GM21528 (cell line): ENCODE measurements at regions not wholly inside any gene's neighbourhood (a gene's known extent, or its start where the extent isn't known, plus 50 kb on each side); places are given as distances from the start of the nearest gene placed in this dataset.

Source experiments
- ATAC-seq: cut with Tn5 transposase; IDR thresholded peaks from one replicate; pipeline ENCODE4 v1.9.1; 2021; ENCODE audit warnings: mild to moderate bottlenecking, moderate library complexity; ENCODE audit not compliant: unreplicated experiment, low FRiP score

DNA sequence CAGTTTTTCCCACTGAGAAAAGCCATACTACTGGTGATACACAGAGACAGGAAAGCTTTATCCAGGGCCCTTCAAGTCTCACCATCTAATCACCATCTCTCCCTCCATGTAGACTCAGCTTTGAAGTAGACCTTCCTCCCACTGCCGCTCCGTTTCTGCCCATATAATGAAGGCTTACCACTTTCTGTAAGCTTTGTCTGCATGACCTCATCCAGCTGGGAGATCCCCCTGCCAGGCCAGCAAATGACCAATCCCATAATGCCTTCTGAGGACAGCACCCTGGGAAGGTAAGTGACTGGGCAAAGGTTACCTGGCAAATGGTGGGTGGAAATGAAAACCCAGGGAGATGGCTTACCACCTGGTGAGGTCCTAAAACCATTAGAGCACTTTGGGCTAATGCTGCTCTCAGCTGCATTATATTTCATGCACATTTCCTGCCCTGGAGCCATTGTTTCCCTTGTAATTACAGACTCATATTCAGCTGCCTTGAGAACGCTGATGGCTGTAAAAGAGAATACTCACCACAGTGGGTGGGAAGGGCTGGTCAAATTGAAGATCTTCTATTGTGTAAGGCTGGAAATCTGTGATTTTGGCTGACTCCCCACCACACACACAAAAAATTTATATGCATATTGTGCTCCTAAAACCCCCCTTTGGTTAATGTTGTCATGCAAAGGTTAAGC lies 350.7 kb upstream of the SYT4 start:
- ATAC-seq = no peak

DNA sequence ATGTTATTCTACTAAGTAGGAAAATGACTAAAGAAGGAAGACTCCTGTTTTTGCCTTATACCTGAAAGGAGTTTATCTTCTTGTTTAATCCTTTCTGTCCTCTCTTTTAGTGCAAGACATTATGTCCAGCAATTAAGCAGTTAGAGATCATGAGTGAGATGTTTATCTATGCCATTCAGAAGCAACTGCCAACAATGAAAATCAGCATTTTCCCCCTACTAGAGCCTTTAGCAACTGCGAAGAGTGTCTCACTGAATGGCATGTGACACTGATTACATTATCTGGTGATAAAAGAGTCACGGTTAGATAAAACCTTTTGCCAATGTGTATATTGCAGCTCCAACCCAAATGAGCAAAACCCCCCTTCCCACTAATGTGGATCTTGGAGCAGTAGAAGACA lies 357.7 kb upstream of the SYT4 start:
- no peak for ATAC-seq

DNA sequence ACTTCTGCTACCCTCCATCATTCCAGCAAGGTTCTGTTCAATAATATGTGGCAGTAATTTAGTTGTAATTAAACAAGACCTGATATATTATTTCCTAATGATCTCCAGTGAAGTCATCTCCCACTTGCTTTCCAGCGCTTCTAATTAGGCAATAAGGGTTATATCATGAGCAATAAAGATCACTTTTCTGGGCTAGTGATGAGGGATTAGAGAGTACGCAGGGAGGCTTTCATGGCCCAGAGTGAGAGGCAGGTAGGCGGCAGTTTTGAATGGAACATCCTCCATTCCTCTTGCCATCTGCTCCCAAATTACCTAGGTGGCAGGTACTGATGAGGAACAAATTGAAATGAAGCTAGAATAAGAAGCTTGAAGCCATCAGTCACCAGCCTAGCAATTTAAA lies 358.1 kb upstream of the SYT4 start:
- no peak for ATAC-seq

DNA sequence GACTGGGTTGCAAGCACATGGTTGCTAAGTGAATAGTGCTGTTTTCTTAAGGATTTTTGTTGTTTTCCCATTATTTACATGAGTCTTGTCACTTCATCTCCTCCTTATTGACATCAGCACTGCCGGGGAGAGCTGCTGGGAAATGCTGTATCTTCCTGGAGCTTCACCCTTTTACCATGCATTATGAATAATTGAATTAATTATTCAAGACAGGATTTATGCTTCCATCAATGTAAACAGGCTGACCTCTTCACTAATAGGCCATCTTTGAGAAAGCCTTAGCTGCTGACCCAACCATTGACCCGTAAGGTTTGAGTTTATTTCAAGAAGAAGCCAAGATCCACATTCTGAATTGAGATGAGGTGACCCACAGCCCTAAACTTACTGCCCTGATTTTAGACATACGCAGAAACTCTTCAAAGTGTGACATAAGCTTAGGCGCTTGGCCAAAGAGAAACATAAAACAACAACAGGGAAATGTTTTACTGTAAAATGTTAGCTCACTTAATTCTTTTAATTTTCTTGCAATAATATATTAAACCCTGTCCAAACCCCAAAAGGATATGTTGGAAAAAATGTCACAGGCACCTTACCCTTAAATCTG lies 365.5 kb upstream of the SYT4 start:
- ATAC-seq = no peak

DNA sequence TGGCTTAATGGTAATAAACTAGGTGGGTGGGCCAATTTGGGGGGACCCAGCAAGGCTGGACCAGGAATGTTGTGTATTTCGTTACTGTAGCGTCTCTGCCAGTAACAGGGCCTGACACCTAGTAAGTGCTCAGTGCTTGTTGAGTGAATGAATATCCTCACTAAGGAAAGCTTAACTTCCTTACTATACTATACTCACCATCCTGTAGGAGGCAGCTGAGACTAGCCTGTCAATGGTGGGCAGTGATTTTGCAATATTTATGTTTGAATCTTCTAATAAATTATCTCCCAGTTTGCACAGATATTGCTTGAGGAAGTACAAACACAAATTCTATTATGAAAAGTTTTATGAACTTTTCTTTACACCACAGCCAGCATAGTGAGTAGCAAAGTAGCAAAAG lies 370.7 kb upstream of the SYT4 start:
- ATAC-seq = no peak

DNA sequence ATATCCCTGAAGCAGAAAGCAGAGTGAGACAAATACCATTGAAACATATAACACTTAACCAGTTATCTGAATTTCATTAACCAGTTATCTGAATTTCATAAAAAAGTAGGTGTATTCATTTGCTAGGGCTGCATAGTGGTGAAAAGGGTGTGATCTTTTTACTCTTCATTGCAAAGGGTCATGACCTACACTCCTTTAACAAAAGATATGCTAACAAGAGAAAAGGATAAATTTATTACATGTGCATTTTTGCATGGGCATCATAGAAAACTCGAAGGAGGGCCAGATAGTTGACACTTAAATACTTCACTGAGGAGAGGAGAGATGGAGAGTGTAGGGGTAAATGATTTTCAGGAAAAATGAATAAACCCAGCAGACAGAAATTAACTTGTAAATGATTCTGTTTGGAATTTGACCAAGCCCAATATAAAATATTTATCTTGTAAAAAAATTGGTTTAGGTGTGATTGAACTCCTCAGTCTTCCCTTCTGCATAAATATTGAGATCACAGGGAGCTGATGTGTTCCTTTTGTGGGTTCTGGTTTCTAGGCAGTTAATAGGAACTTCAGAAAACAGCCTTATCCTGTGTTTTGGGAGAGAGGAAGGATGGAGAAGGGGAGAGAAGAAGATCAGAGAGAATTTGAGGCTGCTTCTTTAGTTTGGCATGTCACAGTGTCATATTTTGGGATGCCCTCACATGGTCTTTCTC lies 372.5 kb upstream of the SYT4 start:
- ATAC-seq = no peak

DNA sequence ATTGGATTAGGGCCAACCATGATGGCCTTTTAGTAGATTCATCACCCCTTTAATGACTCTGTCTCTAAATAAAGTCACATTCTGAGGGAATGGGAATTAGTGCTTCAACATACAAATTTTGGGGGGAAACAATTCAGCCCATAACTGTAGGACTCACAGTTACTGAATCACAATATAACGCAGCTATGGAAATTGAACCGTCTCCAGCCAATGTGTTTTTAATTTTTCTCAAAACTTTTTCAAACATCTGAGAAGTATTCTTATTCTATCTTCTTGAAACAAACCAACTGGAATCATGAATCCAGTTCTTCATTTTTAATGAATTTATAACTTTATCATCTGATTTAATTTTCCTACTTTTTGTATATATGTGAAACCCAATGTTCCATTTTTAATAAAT lies 373.1 kb upstream of the SYT4 start:
- ATAC-seq = no peak

DNA sequence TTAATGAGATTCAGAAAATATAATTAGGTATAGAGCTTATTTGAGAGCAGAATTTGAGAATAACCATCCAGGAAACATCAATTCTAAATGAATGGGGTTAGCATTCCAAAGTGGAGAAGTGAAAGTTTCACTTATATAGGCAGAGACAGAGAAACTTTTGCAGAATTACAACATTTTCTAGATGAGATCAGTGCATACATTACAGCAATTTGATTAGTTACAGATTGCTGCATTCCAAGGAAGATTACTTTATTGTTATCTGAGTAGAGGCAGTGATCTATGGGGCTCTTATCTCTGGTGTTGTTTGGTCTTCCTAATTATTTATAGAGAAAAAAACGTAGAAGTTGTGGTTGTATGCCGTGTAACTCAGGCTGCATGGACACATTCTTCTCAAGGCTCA lies 373.8 kb upstream of the SYT4 start:
- ATAC-seq = no peak

DNA sequence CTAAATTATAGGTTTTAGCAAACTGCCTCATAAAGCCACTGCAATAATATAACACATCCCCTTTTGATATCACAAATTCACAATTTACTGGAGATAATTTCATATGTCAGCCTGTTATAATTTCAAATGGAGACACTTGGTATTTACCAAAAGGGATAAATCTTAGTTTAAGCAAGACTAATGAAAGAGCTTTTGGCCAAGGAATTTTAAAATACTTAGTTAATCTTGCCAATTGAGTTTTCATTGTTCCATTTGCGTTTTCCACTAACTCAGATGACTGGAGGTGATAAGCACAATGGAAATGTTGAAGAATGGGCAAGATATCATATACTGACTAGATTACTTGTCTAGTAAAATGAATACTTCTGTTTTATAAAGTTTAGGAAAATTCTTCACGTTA lies 379.3 kb upstream of the SYT4 start:
- ATAC-seq = no peak

DNA sequence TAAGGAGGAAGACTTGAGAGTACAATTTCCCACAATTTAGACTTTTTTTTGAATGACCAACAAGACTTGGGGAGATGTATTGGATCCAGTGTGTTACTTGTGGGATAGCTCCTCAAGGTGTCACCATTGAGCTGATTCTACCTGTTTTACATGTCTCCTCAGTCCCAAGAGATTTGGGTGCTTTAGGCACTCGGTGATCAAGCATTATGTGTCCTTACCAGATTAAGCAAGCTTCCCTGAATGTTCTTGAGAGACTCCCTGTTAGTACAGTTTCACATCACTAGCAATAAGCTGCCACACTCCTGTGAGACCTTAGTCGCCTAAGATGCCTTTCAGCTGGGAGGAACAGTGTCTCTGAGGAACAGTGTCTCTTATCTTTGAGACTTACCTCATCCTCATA lies 384.3 kb upstream of the SYT4 start:
- ATAC-seq = no peak

DNA sequence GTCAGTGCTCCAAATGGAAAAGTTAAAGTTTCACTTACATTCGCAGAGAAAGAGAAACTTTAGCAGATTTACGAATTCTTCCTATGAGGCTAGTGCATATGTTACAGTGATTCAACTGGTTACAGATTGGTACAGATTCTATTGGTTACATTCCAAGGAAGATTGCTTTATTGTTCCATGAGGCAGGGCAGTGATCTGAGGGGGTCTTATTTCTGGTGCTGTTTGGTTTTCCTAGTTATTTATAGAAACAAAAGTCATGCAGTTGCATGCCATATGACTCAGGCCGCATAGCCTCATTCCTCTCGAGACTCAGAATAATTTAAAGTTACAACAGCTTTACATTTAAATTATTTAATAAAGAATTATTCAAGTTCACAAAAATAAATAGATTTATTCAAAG lies 385.4 kb upstream of the SYT4 start:
- no peak for ATAC-seq

DNA sequence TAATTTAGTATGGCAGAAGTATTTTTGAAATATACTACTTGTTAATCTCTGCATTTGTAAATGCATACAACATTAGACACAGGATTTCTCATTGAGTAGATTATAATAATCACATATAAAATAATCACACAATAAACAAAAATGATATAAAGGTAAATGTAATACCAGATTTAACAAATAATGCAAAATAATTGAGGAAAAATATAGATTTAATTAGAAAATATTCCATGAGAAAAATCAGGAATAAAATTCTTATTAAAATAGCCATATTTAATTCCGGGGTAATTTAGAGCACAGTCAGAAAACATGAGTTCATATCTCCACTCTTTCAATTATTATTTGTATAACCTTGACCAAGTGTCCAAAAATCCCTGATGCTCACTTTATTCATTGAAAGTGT lies 385.9 kb upstream of the SYT4 start:
- no peak for ATAC-seq

DNA sequence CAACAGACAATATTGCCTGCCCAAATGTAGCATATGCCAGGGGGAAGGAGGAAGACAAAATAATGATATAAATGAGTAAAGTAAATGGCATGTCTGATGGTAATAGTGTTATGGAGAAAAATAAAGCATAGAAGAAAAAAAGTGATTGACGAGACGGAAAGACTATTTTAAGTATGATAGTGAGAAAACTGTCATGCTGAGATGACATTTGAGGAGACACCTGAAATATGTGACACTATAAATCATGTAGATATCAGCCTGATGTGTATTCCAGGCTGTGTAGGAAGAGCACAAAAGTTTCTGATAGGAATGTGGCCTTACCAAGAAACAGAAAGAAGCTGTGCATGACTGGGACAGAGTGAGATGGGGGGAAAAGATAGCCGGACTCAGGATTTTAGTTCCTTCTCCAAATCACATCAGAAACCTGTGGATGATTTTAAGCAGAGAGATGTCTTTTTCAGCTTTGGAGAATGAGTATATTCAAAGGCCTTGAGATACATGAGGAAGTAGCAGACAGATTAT lies 387.3 kb upstream of the SYT4 start:
- no peak for ATAC-seq

DNA sequence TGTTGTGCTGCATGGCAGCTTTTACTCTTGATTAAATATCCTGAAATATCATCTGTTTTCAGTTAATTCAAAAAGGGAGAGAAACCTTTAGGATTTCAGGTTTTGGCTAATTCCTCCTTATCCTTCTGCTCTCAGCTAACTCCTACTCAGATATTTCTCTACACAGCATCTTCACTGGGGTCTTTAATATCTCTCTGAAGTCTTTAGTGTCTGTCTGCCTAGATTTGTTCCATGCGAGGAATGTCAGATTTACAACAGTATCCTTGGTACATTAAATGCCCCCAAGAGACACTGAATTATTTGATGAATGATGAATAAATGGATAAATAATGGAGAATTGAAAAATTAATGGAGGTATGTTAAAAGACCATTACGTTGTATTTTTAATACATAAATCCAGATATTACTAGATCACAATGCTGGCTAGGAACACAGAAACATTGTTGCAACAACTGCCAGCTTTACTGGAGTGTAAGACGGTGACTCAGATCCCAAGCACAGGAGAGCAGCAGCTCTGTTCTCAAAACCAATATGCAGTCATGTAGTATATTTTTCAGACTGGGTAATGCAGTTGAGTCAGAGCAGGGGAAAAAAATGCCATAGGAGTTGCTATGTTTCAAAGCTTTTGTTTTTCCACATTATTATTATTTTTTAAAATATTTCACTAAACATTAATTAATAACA lies 388.0 kb upstream of the SYT4 start:
- ATAC-seq = no peak

DNA sequence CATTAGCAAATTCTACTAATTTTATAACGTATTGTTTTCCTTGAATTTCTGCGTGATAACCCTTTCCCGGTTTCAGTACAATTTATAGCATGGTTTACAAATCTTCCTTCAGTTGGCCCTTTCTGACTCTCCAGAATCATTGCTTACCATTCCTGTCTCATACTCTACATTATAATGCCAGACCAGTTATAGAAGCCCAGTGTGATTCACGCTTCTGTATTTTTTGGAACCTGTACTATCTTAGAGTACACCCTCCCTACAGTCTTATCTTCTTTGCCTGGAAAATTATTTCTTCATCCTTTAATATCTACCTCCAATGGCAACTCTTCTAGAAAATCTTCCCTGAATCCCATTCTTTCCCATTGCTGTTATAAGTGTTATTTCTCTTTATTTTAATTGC lies 391.6 kb upstream of the SYT4 start:
- ATAC-seq = no peak

DNA sequence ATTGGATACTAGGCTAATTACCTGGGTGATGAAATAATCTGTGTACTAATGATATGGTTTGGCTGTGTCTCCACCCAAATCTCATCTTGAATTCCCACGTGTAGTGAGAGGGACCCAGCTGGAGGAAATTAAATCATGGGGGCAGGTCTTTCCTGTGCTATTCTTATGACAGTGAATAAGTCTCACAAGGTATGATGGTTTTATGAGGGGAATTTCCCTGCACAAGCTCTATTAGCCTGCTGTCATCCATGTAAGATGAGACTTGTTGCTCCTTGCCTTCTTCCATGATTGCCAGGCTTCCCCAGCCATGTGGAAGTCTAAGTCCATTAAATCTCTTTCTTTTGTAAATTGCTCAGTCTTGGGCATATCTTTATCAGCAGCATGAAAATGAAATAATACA lies 394.1 kb upstream of the SYT4 start:
- no peak for ATAC-seq

DNA sequence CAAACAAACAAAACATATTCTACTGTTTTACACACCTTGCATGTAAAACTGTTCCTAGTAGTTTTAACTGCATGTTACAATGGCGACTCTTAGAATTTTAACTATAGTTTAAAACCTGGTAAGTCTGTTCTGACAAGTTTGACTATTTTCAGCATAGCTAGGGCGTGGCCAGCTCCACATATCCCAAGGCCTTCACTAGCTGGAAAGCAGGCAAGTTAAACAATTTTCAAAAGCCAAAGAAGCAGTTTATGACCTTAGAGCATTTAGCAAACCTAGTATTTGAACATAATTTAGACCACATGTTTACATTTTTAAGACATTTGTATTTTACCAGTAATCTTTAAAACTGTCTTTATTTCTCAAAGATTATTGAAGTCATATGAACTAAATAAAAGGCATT lies 402.8 kb upstream of the SYT4 start:
- ATAC-seq = no peak

DNA sequence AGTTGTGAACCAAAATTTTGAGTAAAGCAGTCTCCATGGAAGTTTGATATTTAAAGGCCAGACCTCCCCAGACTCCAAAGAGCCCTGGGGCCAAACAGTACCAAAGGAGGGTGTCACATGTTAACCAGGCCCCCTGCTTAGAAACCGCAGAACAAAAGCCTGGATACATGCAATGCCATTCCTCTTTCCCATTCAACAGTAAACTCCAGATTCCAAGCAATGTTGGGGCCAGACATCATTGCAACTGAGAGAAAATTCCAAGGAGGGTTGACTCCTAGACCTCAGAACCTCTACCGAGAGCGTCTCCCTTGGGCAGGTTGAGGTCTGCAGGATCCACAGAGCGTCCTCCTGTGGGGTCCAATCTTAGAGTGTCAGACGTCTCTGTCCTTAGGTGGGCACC lies 404.4 kb upstream of the SYT4 start:
- no peak for ATAC-seq

DNA sequence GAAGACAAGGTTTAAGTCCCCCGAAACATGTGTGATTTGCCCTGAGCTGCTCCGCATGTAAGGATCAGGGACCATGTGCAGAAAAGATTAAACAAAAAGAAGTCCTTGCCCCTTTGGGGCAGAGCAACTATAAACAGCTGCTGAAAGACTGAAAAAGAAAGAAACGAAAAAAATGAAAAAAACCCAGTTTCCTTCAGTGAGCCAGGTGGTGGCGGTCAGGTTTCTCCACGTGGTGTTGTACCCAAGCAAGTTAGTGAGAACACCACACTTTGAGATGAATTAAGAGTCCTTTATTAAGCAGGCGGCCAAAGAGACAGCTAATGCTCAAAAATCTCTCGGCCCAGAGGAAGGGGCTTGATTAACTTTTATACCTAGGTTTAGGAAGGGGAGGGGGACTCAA lies 404.9 kb upstream of the SYT4 start:
- ATAC-seq = no peak

DNA sequence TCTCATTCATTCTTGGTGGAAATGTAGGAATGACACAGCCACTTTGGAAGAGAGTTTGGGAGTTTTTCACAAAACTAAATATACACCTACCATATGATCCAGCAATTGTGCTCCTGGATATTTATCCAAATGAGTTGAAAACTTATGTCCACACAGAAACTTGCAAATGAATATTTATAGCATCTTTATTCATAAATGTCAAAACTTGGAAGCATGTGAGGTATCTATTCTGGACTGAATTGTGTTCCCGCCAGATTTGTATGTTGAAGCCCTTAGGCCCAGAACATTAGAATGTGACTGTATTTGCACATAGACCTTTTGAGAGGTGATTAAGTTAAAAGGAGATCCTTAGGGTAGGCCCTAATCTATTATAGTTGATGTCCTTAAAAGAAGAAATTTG lies 409.4 kb upstream of the SYT4 start:
- ATAC-seq = no peak

DNA sequence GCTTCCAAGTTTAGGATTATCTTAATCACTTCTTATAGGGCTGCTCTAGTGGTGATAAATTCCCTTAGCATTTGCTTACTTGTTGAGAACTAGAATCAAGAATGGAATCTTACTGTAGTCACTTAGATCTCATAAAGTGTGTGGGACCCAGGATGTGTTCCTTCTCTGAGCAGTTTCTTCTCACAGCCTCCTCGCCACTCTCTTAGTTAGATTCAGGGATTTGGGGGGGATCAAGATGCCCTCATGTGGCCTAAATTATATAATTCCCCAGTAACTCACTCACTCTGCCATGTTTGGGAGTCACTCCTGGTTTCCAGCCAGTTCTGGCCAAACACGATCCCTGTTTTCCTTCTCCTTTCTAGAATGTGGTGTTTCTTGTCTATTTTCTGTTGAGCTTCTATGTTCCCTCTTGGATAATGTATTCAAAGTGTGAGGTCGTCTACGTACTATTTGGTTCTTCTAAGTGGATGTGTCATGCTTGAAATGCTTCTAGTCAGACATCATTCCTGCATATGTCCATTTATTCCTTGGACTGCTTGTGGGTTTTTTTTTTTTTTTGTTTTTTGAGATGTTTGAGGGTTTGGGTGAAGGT lies 414.9 kb upstream of the SYT4 start:
- ATAC-seq = no peak
